Lung (tissue), 11 donors: ENCODE measurements at regions not wholly inside any gene's neighbourhood (a gene's known extent, or its start where the extent isn't known, plus 50 kb on each side); places are given as distances from the start of the nearest gene placed in this dataset.
"Not testable (repeated sequence)": the region's sequence is repeated elsewhere in the genome, so short reads cannot be mapped to it uniquely, and the experiment has no call there.

Experiments
- ATAC-seq: fragments of 200-7000 bp; cut with Tn5 transposase; one replicate; pipeline ENCODE4 v1.9.1; 2020; ENCODE audit warnings: moderate number of reproducible peaks; ENCODE audit not compliant: insufficient read depth, low FRiP score
- DNase-seq, 3 donors: peaks; one replicate each; pipeline ENCODE4 v3.0.0-alpha.2; 2013 to 2017
- H3K27ac ChIP-seq, 2 donors: one replicate each; pipeline ENCODE4 v1.5.1; 2013; ENCODE audit warnings: mild to moderate bottlenecking in 2 of 2, moderate library complexity in 2 of 2, control low read depth in 1 of 2, inconsistent platforms in 1 of 2, low read depth in 1 of 2, low read length in 1 of 2
- H3K27me3 ChIP-seq, 3 donors: one replicate each; pipeline ENCODE4 v1.5.1; 2013; ENCODE audit warnings: low read length in 2 of 3; ENCODE audit not compliant: control insufficient read depth in 3 of 3, insufficient read depth in 3 of 3
- H3K36me3 ChIP-seq, 4 donors: one replicate each; pipeline ENCODE4 v1.5.1; 2013; ENCODE audit warnings: low read length in 4 of 4, mild to moderate bottlenecking in 1 of 4, moderate library complexity in 1 of 4; ENCODE audit not compliant: control insufficient read depth in 4 of 4, insufficient read depth in 4 of 4
- H3K4me1 ChIP-seq, 5 donors: one replicate each; pipeline ENCODE4 v1.5.1; 2013; ENCODE audit warnings: low read length in 5 of 5, mild to moderate bottlenecking in 2 of 5, moderate library complexity in 1 of 5; ENCODE audit not compliant: control insufficient read depth in 5 of 5, insufficient read depth in 5 of 5
- H3K4me3 ChIP-seq: one replicate; pipeline ENCODE4 v1.5.1; 2013; ENCODE audit warnings: mild to moderate bottlenecking, control low read depth, moderate library complexity
- H3K9ac ChIP-seq, 2 donors: one replicate each; pipeline ENCODE4 v1.5.1; 2013; ENCODE audit warnings: low read length in 2 of 2, control low read depth in 1 of 2; ENCODE audit not compliant: insufficient read depth in 1 of 2
- H3K9me3 ChIP-seq, 4 donors: one replicate each; pipeline ENCODE4 v1.5.1; 2013; ENCODE audit warnings: low read length in 3 of 4, mild to moderate bottlenecking in 1 of 4, moderate library complexity in 1 of 4; ENCODE audit not compliant: control insufficient read depth in 4 of 4, insufficient read depth in 3 of 4
- CTCF ChIP-seq: IDR thresholded peaks from 2 replicates; pipeline ENCODE4 v1.5.1; 2012; ENCODE audit warnings: mild to moderate bottlenecking; ENCODE audit errors: control extremely low read depth, extremely low read depth
- WGBS, 2 donors: extraction: QIAGEN DNeasy Blood & Tissue Kit; methylation state at CpG; one replicate each; pipeline ENCODE4 v1.1.7; 2013; 5-methylcytosine and 5-hydroxymethylcytosine counted together
- donor health status: control.
- donor health status: control.
- donor health status: Bipolar disorder and iron deficiency.
- donor health status: healthy.
- donor health status: DM: yes; HTN: yes; CAD: no.

DNA sequence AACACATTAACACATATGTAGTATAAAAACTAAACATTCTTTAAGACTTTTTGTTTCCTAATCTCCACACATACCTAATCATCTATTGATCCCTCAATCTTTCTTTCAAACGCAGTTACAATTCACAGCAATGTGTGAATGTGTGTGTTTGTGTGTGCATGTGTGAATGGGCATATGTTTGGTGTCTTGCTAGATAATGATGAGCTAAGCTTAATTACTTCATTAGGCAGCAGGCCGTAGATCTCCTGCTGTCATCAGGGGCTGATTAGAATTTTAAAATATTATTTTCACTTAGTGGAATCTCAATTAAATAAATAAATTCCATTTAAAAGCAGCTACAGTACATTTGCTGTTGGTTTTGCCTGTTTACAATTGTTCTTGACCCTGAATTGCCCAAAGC lies 187.8 kb upstream of the LHX8 start:
- Histone ChIP-seq H3K9ac (no peak overlapping the region), H3K27ac (no peak overlapping the region), H3K9me3 (peaks cover 0 to 10% (median 0%) of the 10 kb centered on the region in 4 donors), H3K27me3 (no peaks in the 10 kb centered on the region), H3K4me1 (no peaks in the 10 kb centered on the region), H3K36me3 (no peaks in the 10 kb centered on the region), H3K4me3 (no peak overlapping the region)
- ATAC-seq (no peak), DNase-seq (no peak)
- WGBS, 2 donors, result 80 to 82% methylated on average over 2 of the region's 2 CpGs
- no peak for TF ChIP-seq CTCF

GRCh38 chr1:74949348-74949747 lies 184.8 kb upstream of the LHX8 start:
- ATAC-seq, H3K4me3 ChIP-seq, H3K36me3 ChIP-seq, H3K4me1 ChIP-seq, H3K9ac ChIP-seq, H3K27ac ChIP-seq, H3K9me3 ChIP-seq, H3K27me3 ChIP-seq, DNase-seq: not testable (repeated sequence)
- 53 to 56% methylated on average over 2 of the region's 2 CpGs for WGBS, 2 donors

DNA sequence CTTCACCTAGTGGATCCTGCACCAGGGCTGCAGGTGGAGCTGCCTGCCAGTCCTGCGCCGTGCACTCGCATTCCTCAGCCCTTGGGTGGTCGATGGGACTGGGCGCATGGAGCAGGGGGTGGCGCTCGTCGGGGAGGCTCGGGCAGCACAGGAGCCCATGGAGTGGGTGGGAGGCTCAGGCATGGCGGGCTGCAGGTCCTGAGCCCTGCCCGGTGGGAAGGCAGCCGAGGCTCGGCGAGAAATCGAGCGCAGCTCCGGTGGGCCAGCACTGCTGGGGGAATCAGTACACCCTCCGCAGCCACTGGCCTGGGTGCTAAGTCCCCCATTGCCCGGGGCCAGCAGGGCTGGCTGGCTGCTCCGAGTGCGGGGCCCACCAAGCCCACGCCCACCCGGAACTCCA lies 182.2 kb upstream of the LHX8 start:
- H3K36me3 ChIP-seq, DNase-seq, H3K4me3 ChIP-seq, H3K27me3 ChIP-seq, ATAC-seq, H3K4me1 ChIP-seq, H3K9ac ChIP-seq, H3K9me3 ChIP-seq, H3K27ac ChIP-seq: not testable (repeated sequence)
- 95 to 97% methylated on average over 18 to 20 of the region's 23 CpGs for WGBS, 2 donors

- no peak overlapping the region for H3K9ac ChIP-seq
- no peaks in the 10 kb centered on the region for H3K27me3 ChIP-seq
- WGBS, 2 donors, result 71 to 88% methylated on average over 3 of the region's 3 CpGs
- no peak for TF ChIP-seq CTCF
- no peak overlapping the region for H3K27ac ChIP-seq
- peaks cover 0 to 6% (median 0%) of the 10 kb centered on the region in 4 donors for H3K9me3 ChIP-seq
- H3K4me3 ChIP-seq, result no peak overlapping the region
- H3K36me3 ChIP-seq, result no peaks in the 10 kb centered on the region
- no peak for DNase-seq
- no peak for ATAC-seq
- H3K4me1 ChIP-seq, result no peaks in the 10 kb centered on the region
Measured at GRCh38 chr1:74952786-74953185, 181.4 kb upstream of the LHX8 start.

DNA sequence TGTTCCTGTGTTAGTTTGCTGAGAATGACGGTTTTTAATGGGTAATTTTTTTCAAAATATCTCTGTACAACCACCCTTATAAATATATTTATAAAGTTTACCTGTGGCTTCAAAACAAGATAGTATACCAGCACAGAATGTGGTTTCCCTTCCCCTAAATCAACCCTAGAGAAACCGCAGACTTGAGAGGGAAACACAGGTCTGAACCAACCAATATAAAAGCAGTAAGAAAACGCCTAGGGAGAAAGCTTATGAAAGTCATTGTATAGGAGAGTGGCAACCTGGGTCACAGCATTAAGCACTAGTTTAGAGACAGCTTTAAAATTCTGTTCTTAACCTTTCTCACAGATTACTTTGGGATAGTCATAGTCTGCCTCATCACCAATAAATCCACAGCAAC lies 180.6 kb upstream of the LHX8 start:
- Histone ChIP-seq H3K9ac (no peak overlapping the region), H3K9me3 (peaks cover 0 to 6% (median 0%) of the 10 kb centered on the region in 4 donors), H3K4me3 (no peak overlapping the region), H3K36me3 (no peaks in the 10 kb centered on the region), H3K27me3 (no peaks in the 10 kb centered on the region), H3K4me1 (no peaks in the 10 kb centered on the region), H3K27ac (no peak overlapping the region)
- no peak for TF ChIP-seq CTCF
- DNase-seq, result no peak
- no peak for ATAC-seq
- WGBS, 2 donors, result 65 to 76% methylated on average over 3 of the region's 3 CpGs
